ENCODE measurements at regions not wholly inside any gene's neighbourhood (a gene's known extent, or its start where the extent isn't known, plus 50 kb on each side); places are given as distances from the start of the nearest gene placed in this dataset.

- no peak for TF ChIP-seq ZBTB33 (IDR thresholded peaks at IDR 0.05)
Observed at GRCh38 chr5:104569621-104570020, 1007.0 kb upstream of the NUDT12 start (continued).

- no peak overlapping the region for H3K9ac ChIP-seq (ENCODE audit: low read depth in 1 of 2, low read length in 2 of 2)
- H3K27me3 ChIP-seq (ENCODE audit: control insufficient read depth in 4 of 4, insufficient read depth in 4 of 4, low read length in 3 of 4): no peaks in the 10 kb centered on the region
- TF ChIP-seq EGR1 (IDR thresholded peaks at IDR 0.05; ENCODE audit: low read depth in 2 of 2) (no peak), RAD21 (IDR thresholded peaks at IDR 0.05) (no peak), SP1 (IDR thresholded peaks at IDR 0.05) (no peak), NR2F2 (IDR thresholded peaks at IDR 0.05) (no peak)
- DNase-seq (ENCODE audit: low spot score): no peak
- H3K27ac ChIP-seq (ENCODE audit: low read depth in 1 of 2, low read length in 2 of 2): no peak overlapping the region
- H3K4me1 ChIP-seq (ENCODE audit: control insufficient read depth in 4 of 4, insufficient read depth in 4 of 4, low read length in 3 of 4): no peaks in the 10 kb centered on the region
- H3K4me3 ChIP-seq (ENCODE audit: low read depth in 1 of 3, low read length in 3 of 3): no peak overlapping the region
- no peaks in the 10 kb centered on the region for H3K9me3 ChIP-seq (ENCODE audit: control insufficient read depth in 4 of 4, low read length in 3 of 4)
- 95% methylated on average over 4 of the region's 4 CpGs for WGBS
- H3K36me3 ChIP-seq (ENCODE audit: control insufficient read depth in 4 of 4, insufficient read depth in 3 of 4, low read depth in 1 of 4, low read length in 3 of 4): no peaks in the 10 kb centered on the region
Observed at GRCh38 chr5:104564530-104564929, 1001.9 kb upstream of the NUDT12 start.

GRCh38 chr5:104556957-104557356 is 994.4 kb upstream of the NUDT12 start:
- H3K9me3 ChIP-seq (ENCODE audit: control insufficient read depth in 4 of 4, low read length in 3 of 4): no peaks in the 10 kb centered on the region
- no peak overlapping the region for H3K9ac ChIP-seq (ENCODE audit: low read depth in 1 of 2, low read length in 2 of 2)
- 58% methylated on average over 3 of the region's 3 CpGs for WGBS
- H3K4me1 ChIP-seq (ENCODE audit: control insufficient read depth in 4 of 4, insufficient read depth in 4 of 4, low read length in 3 of 4): no peaks in the 10 kb centered on the region
- no peak for DNase-seq (ENCODE audit: low spot score)
- TF ChIP-seq MAX (IDR thresholded peaks at IDR 0.05) (no peak), FOXA2 (IDR thresholded peaks at IDR 0.05) (no peak), NR2F2 (IDR thresholded peaks at IDR 0.05) (no peak), REST (IDR thresholded peaks at IDR 0.05) (no peak), TAF1 (conservative IDR thresholded peaks at IDR 0.05) (no peak), ZBTB33 (IDR thresholded peaks at IDR 0.05) (no peak), CTCF (IDR thresholded peaks at IDR 0.05; ENCODE audit: low read depth, low read length, missing input control) (no peak), HNF4G (IDR thresholded peaks at IDR 0.05) (no peak), RXRA (IDR thresholded peaks at IDR 0.05) (no peak), GABPA (IDR thresholded peaks at IDR 0.05 in 1 of 2, conservative IDR thresholded peaks at IDR 0.05 in 1 of 2) (no peak), RAD21 (IDR thresholded peaks at IDR 0.05) (no peak), ATF3 (IDR thresholded peaks at IDR 0.05) (no peak), HNF4A (conservative IDR thresholded peaks at IDR 0.05) (no peak), SP1 (IDR thresholded peaks at IDR 0.05) (no peak), FOXA1 (IDR thresholded peaks at IDR 0.05) (no peak), YY1 (IDR thresholded peaks at IDR 0.05) (no peak), EGR1 (IDR thresholded peaks at IDR 0.05; ENCODE audit: low read depth in 2 of 2) (no peak)
- H3K27ac ChIP-seq (ENCODE audit: low read depth in 1 of 2, low read length in 2 of 2): no peak overlapping the region
- H3K4me3 ChIP-seq (ENCODE audit: low read depth in 1 of 3, low read length in 3 of 3): no peak overlapping the region
- H3K36me3 ChIP-seq (ENCODE audit: control insufficient read depth in 4 of 4, insufficient read depth in 3 of 4, low read depth in 1 of 4, low read length in 3 of 4): no peaks in the 10 kb centered on the region
- no peaks in the 10 kb centered on the region for H3K27me3 ChIP-seq (ENCODE audit: control insufficient read depth in 4 of 4, insufficient read depth in 4 of 4, low read length in 3 of 4)

All from liver (tissue), 8 donors.